ENCODE measurements at regions not wholly inside any gene's neighbourhood (a gene's known extent, or its start where the extent isn't known, plus 50 kb on each side); places are given as distances from the start of the nearest gene placed in this dataset.
"Not testable (repeated sequence)": the region's sequence is repeated elsewhere in the genome, so short reads cannot be mapped to it uniquely, and the experiment has no call there.

DNA sequence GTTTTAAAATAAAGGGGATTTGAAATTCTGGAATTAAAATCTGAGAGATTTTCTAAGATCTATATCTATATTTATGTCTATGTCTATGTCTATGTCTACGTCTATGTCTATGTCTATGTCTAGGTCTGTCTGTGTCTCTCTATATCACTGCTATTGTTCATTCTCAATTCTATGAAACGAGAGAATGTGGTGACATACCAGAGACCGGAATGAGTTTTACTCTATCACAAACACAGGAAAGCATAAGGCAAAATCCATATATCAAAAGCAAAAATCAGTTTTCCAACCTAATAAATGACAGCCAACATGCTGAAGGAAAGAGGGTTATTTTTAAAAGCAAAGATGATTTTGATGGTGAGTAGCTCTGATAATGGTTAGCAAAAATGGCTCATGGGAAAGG, 173.1 kb downstream of the ETNK1 start:
- H3K4me3 Mint-ChIP-seq: no peak overlapping the region
- peaks cover 8% of the 10 kb centered on the region for H3K27me3 Mint-ChIP-seq
- no peaks in the 10 kb centered on the region for H3K9me3 Mint-ChIP-seq
- ATAC-seq (no peak), DNase-seq (no peak)
- no peak overlapping the region for H3K27ac Mint-ChIP-seq
- no peaks in the 10 kb centered on the region for H3K4me1 Mint-ChIP-seq

- Mint-ChIP-seq H3K27ac (no peak overlapping the region), H3K4me3 (no peak overlapping the region), H3K4me1 (no peaks in the 10 kb centered on the region), H3K27me3 (peaks cover 8% of the 10 kb centered on the region), H3K9me3 (no peaks in the 10 kb centered on the region)
- DNase-seq: no peak
- no peak for ATAC-seq
Measured at GRCh38 chr12:22799503-22799902, 174.5 kb downstream of the ETNK1 start.

DNA sequence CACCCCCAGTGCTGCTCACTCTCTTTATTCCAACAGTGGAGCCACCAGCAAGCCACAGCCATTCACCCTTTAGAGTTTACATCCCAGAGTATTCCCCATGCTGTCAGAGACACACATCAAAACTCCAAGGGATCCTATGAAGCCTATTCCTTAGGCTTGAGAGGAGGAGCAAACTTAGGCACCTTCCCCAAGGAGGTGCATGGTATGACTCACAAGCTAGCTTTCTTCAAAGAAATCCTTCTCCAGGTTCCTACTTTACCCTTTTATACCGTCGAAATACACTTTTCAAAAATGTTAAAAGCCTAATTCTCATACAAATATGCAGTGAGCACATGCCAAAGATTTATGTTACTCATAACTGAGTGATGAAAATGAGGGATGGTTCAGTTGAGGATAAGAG, 175.4 kb downstream of the ETNK1 start:
- Mint-ChIP-seq H3K4me3 (no peak overlapping the region), H3K27ac (no peak overlapping the region), H3K4me1 (no peaks in the 10 kb centered on the region), H3K27me3 (peaks cover 8% of the 10 kb centered on the region), H3K9me3 (no peaks in the 10 kb centered on the region)
- ATAC-seq (no peak), DNase-seq (no peak)

DNA sequence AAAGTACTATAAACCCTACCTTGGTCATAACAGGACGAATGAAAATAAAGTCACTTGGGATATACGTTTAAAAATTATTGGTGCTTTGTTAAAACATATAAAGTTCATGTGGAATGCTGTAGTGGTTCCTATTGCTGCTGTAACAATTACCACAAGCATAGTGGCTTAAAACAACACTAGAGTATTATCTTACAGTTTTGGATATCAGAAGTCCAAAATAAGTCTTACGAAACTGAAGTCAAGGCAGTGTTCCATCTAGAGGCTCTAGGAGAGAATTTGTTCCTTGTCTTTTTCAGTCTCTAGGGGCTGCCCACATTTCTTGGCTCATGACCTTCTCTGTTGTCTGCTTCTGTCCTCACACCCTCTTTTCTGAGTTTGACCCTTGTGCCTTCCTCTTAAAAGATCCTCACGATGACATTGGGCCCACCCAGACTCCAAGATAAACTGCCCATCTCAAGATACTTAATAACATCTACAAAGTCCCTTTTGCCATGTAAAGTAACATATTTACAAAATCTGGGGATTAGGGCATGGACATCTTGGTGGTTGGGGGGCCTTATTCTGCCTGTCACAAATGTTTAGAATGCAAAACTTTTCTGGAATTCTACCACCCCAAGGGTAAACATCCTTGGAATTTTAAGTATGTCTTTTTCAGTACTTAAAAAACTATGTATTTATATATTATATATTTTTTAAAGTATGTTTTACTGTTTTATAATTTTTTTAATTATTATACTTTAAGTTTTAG, 178.1 kb downstream of the ETNK1 start:
- Mint-ChIP-seq H3K27ac (no peak overlapping the region), H3K4me1 (no peaks in the 10 kb centered on the region), H3K27me3 (peaks cover 15% of the 10 kb centered on the region), H3K4me3 (no peak overlapping the region), H3K9me3 (no peaks in the 10 kb centered on the region)
- ATAC-seq: no peak
- no peak for DNase-seq

DNA sequence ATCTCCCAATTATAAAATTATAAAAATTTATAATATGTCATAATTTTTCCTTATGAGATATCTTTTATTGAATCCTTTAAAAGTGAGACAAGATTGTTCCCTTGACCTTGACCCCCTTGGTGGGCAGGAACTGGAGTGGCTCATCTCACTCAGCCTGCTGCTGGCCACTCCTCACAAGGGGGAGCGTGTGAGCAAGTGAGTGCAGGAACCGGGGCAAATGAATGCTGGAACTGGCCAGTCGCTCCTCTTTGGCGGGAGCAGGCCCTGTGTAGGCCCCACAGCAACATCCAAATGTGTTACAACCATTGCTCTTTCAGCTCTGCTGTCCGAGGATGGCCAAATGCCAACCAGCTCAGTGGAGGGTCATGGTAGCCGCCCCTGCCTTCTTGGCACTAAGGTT, 178.8 kb downstream of the ETNK1 start:
- DNase-seq: no peak
- Mint-ChIP-seq H3K27me3 (peaks cover 17% of the 10 kb centered on the region), H3K27ac (no peak overlapping the region), H3K9me3 (no peaks in the 10 kb centered on the region), H3K4me3 (no peak overlapping the region), H3K4me1 (no peaks in the 10 kb centered on the region)
- no peak for ATAC-seq

DNA sequence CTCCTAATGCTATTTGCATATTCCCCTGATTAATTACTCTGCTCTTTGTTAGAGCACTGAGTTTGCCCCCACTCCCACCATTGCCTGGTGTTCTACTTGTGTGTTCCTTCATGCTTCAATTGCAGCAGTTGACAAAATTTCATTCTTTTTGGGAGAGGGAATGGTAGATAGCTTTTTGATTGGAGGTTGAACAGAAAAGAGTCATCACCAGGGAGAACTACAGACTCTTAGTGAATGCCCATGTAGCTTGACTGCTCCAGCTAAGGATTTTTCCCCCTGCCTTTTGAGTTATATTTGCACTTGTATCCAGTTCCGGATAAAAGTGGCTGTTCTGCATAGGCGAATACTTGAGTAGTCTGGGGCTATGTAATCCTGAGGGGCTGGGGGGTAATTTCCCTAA, 183.9 kb downstream of the ETNK1 start:
- no peak for DNase-seq
- Mint-ChIP-seq H3K4me1 (no peaks in the 10 kb centered on the region), H3K9me3 (no peaks in the 10 kb centered on the region), H3K4me3 (no peak overlapping the region), H3K27me3 (peaks cover 17% of the 10 kb centered on the region), H3K27ac (no peak overlapping the region)
- no peak for ATAC-seq

DNA sequence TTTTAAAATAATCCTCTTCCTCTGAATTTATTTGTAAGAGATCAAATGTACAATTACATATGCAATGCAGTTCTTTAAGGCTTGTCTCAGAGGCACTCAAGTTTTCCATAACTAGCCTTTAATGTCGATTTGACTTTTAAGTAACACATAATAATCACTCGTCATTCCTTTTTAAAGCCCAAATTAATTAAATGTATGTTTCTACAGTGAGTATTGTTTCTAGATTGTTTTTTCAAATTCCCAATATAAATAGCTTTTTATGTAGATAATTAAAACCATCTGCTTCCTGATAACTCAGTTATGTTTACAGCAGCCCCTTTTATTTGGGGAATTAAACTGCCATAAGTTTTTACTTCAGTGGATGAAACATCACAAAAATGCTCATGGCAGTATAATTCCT, 185.1 kb downstream of the ETNK1 start:
- no peak overlapping the region for H3K4me3 Mint-ChIP-seq

GRCh38 chr12:22812531-22812930, 187.6 kb downstream of the ETNK1 start:
- no peak overlapping the region for H3K27ac Mint-ChIP-seq
- H3K4me1 Mint-ChIP-seq: no peaks in the 10 kb centered on the region
- H3K4me3 Mint-ChIP-seq: no peak overlapping the region
- no peak for ATAC-seq
- peaks cover 16% of the 10 kb centered on the region for H3K27me3 Mint-ChIP-seq
- no peaks in the 10 kb centered on the region for H3K9me3 Mint-ChIP-seq
- DNase-seq: no peak

More for the DNA sequence above, 185.1 kb downstream of the ETNK1 start:
- DNase-seq: no peak
- peaks cover 17% of the 10 kb centered on the region for H3K27me3 Mint-ChIP-seq
- no peak overlapping the region for H3K27ac Mint-ChIP-seq
- no peaks in the 10 kb centered on the region for H3K9me3 Mint-ChIP-seq
- ATAC-seq: no peak
- no peaks in the 10 kb centered on the region for H3K4me1 Mint-ChIP-seq

DNA sequence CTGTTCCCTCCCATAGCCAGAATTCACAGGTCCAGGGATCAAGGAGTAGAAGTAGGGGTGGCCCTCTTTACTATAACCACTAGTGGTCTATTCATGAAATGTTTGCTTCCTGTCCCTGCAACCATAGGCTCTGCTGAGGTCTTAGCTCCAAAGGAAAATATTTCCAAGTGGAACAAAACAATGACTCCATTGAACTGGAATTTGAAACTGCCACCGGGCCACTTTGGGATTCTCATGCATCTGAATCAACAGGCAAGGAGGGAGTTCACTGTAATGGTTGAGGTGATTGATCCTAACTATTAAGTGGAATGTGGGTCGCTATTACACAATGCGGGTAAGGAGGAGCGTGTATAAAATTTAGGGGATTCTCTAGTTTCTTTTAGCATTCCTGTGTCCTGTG, 197.0 kb downstream of the ETNK1 start:
- peaks cover 3% of the 10 kb centered on the region for H3K27me3 Mint-ChIP-seq
- no peaks in the 10 kb centered on the region for H3K4me1 Mint-ChIP-seq
- ATAC-seq: no peak
- DNase-seq: no peak
- H3K9me3 Mint-ChIP-seq: peaks cover 5 to 11% of the 10 kb centered on the region in 2 donors
- no peak overlapping the region for H3K27ac Mint-ChIP-seq
- no peak overlapping the region for H3K4me3 Mint-ChIP-seq

DNA sequence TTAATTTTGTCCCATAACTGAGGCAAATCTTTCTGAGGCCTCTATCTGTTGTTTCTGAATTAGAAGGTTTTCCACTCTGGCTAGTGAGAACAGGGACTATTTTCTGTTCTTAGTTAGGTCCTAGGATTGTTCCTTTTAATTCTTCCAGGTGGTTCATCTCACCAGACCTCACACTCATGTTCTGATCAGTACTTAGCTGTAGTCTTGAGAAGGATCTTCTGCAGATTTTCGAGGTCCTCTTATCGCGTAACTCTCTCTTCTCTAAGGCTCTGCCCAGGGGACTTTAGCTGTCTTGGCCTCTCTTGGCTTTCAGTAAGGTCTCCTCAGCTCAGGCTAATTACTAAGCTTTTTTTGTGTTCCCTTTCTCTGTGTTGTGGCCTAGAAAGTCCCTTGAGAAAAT, 201.1 kb downstream of the ETNK1 start:
- H3K4me1 Mint-ChIP-seq: no peaks in the 10 kb centered on the region
- H3K9me3 Mint-ChIP-seq: peaks cover 19 to 28% of the 10 kb centered on the region in 2 donors
- H3K27me3 Mint-ChIP-seq: peaks cover 9% of the 10 kb centered on the region
- ATAC-seq: no peak
- H3K4me3 Mint-ChIP-seq: no peak overlapping the region
- no peak for DNase-seq
- H3K27ac Mint-ChIP-seq: no peak overlapping the region

DNA sequence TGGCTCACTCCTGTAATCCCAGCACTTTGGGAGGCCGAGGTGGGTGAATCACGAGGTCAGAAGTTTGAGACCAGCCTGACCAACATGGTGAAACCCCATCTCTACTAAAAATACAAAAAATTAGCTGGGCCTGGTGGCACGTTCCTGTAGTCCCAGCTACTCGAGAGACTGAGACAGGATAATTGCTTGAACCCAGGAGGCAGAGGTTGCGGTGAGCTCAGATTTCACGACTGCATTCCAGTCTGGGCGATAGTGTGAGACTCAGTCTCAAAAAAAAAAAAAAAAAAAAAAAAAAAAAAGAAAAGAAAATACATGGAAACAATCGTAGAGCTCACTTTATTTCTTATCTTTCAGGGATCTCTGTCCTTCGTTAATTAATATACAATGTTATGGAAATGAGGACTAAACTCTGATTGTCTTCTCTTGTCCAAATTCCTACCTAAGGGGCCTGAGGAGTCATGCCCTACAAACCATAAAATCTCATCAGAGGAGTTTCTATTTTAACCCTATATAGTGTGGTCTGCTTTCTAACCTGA, 201.5 kb downstream of the ETNK1 start:
- H3K4me1 Mint-ChIP-seq: not testable (repeated sequence)

DNA sequence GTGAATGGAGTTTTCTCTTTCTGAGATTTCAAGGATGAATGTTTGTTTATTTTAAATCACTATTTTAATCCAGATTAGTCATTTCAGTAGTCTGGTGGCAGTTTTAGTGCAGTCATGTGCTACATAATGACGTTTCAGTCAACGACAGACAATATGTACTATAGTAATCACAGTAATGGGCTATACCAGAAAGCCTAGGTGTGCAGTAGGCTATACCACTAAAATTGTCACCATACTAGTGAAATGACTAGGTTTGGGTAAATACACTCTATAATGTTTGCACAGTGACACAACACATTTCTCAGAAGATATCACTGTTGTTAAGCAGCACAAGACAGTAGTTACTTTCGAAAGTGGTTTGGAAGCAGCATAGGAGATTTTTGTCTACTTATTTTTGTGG, 203.1 kb downstream of the ETNK1 start:
- ATAC-seq: no peak
- no peaks in the 10 kb centered on the region for H3K4me1 Mint-ChIP-seq
- no peak overlapping the region for H3K27ac Mint-ChIP-seq
- DNase-seq: no peak
- H3K27me3 Mint-ChIP-seq: peaks cover 9% of the 10 kb centered on the region
- H3K4me3 Mint-ChIP-seq: no peak overlapping the region
- peaks cover 14 to 17% of the 10 kb centered on the region in 2 donors for H3K9me3 Mint-ChIP-seq

More for the DNA sequence above, 201.5 kb downstream of the ETNK1 start:
- H3K27me3 Mint-ChIP-seq, DNase-seq, H3K27ac Mint-ChIP-seq, ATAC-seq, H3K4me3 Mint-ChIP-seq: not testable (repeated sequence)
- H3K9me3 Mint-ChIP-seq: peaks cover 19 to 26% of the 10 kb centered on the region in 2 donors

GRCh38 chr12:22835431-22835830, 210.5 kb downstream of the ETNK1 start:
- H3K4me1 Mint-ChIP-seq: no peaks in the 10 kb centered on the region
- H3K9me3 Mint-ChIP-seq: peaks cover 2 to 3% of the 10 kb centered on the region in 2 donors
- no peak for DNase-seq
- H3K27ac Mint-ChIP-seq: no peak overlapping the region
- no peak overlapping the region for H3K4me3 Mint-ChIP-seq
- no peak for ATAC-seq
- no peaks in the 10 kb centered on the region for H3K27me3 Mint-ChIP-seq

DNA sequence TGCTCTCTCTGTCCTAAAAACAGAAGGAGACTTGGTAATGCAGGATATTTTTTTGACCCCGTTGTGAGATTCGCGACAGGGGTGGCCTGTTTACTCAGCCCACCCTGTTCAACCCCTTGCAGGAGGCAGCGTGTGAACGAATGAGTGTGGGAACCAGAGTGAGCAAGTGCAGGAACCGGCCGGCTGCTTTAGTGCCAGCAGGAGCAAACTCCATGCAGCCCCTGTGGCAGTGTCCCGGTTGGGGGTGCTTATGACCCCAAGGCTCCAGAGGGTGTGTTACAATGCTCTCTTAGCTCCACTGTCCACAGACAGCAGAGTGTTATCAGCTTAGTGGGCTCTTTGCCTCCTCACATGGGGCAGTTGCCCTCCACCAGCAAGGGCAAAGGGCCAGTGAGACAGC, 225.2 kb downstream of the ETNK1 start:
- no peak overlapping the region for H3K4me3 Mint-ChIP-seq
- ATAC-seq (peak; percentile 33), DNase-seq (no peak)
- no peaks in the 10 kb centered on the region for H3K27me3 Mint-ChIP-seq
- no peaks in the 10 kb centered on the region for H3K4me1 Mint-ChIP-seq
- H3K27ac Mint-ChIP-seq: no peak overlapping the region
- H3K9me3 Mint-ChIP-seq: peaks cover 0 to 5% of the 10 kb centered on the region in 2 donors

GRCh38 chr12:22851532-22851931, 226.6 kb downstream of the ETNK1 start:
- no peak for DNase-seq
- H3K4me1 Mint-ChIP-seq: no peaks in the 10 kb centered on the region
- no peaks in the 10 kb centered on the region for H3K27me3 Mint-ChIP-seq
- peak overlapping the region in 1 of 2 donors; percentile 72 for H3K27ac Mint-ChIP-seq
- H3K4me3 Mint-ChIP-seq: no peak overlapping the region
- no peak for ATAC-seq
- no peaks in the 10 kb centered on the region for H3K9me3 Mint-ChIP-seq

DNA sequence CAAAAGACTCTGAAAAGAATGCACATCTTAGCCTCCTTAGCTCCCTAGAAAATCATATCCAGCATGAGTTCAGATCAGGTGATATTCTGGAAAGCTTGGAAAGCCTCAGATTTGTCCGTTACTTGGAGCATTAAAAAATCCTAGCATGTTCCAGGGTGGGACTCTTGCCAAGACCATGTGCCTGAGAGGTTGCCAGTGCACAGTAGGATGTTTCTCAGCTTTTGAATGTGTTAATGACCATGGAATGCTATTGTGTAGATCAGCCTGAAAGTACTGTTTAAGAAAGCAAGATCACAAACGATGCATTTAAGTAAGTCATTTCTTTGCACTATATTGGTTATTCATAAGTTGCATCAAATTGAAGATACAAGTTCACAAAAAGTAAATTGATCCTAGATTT, 230.5 kb downstream of the ETNK1 start:
- Mint-ChIP-seq H3K9me3 (no peaks in the 10 kb centered on the region), H3K4me3 (no peak overlapping the region), H3K27ac (no peak overlapping the region), H3K27me3 (peaks cover 13% of the 10 kb centered on the region), H3K4me1 (no peaks in the 10 kb centered on the region)
- ATAC-seq: no peak
- no peak for DNase-seq

DNA sequence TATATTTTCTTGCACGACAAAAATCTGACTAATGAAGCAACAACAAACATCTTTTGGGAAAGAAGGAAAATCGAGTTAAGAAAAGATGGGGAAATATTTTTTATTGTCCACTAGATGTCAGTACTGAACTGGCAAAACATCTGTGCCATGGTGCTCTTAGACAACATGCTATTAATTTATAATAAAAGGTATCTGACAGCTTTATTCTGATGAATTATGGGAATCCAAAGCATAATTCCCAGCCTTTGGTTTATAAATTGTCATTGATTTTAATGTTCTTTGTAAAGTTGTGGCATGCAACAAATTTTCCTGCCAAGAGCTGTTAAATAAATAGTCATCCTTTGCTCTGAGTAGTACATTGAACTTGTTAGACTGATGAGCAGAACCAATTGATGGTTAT, 231.2 kb downstream of the ETNK1 start:
- H3K4me1 Mint-ChIP-seq: no peaks in the 10 kb centered on the region
- H3K4me3 Mint-ChIP-seq: no peak overlapping the region
- no peak for ATAC-seq
- no peak overlapping the region for H3K27ac Mint-ChIP-seq
- H3K27me3 Mint-ChIP-seq: peaks cover 13% of the 10 kb centered on the region
- DNase-seq: no peak
- no peaks in the 10 kb centered on the region for H3K9me3 Mint-ChIP-seq

Measured in stimulated activated naive CD8-positive, alpha-beta T cell treated with anti-CD3 and anti-CD28 coated beads, Interleukin-15, amount 100 ng/mL, for 72 hours (primary cell).